H1 (cell line): ENCODE measurements at regions not wholly inside any gene's neighbourhood (a gene's known extent, or its start where the extent isn't known, plus 50 kb on each side); places are given as distances from the start of the nearest gene placed in this dataset.

Experiments
- SIRT6 ChIP-seq: IDR thresholded peaks from one replicate; pipeline ENCODE4 v1.7.1; 2012; ENCODE audit warnings: low read length, inconsistent platforms
- TF ChIP-seq, protein P1 (sequence below): fragments of 300-600 bp; sonication (generic); IDR thresholded peaks from 2 replicates; pipeline ENCODE4 v1.7.1; 2012; ENCODE audit warnings: low read length, moderate library complexity, mild to moderate bottlenecking, inconsistent platforms; ENCODE audit not compliant: insufficient replicate concordance

DNA sequence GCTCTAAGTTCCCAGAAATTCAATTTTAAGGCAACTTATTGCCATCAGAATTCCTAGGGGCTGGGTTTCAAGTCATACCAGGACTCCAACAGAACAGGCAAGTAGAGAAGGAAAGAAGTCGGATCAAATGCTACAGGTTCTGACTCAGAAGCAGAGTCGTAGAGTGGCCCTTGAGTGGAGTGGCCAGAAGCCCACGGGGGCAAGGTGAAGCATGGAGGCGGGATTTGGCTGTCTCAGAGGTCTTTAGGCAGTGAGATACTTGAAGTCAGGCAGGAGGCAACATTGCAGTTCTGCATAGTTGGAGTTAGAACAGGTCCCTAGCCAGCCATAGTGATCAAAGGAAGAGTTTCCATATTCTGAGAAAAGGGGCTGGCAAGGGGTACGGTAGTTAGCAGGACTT, 111.6 kb downstream of the NHLRC3 start (continued):
- TF ChIP-seq, protein P1, sequence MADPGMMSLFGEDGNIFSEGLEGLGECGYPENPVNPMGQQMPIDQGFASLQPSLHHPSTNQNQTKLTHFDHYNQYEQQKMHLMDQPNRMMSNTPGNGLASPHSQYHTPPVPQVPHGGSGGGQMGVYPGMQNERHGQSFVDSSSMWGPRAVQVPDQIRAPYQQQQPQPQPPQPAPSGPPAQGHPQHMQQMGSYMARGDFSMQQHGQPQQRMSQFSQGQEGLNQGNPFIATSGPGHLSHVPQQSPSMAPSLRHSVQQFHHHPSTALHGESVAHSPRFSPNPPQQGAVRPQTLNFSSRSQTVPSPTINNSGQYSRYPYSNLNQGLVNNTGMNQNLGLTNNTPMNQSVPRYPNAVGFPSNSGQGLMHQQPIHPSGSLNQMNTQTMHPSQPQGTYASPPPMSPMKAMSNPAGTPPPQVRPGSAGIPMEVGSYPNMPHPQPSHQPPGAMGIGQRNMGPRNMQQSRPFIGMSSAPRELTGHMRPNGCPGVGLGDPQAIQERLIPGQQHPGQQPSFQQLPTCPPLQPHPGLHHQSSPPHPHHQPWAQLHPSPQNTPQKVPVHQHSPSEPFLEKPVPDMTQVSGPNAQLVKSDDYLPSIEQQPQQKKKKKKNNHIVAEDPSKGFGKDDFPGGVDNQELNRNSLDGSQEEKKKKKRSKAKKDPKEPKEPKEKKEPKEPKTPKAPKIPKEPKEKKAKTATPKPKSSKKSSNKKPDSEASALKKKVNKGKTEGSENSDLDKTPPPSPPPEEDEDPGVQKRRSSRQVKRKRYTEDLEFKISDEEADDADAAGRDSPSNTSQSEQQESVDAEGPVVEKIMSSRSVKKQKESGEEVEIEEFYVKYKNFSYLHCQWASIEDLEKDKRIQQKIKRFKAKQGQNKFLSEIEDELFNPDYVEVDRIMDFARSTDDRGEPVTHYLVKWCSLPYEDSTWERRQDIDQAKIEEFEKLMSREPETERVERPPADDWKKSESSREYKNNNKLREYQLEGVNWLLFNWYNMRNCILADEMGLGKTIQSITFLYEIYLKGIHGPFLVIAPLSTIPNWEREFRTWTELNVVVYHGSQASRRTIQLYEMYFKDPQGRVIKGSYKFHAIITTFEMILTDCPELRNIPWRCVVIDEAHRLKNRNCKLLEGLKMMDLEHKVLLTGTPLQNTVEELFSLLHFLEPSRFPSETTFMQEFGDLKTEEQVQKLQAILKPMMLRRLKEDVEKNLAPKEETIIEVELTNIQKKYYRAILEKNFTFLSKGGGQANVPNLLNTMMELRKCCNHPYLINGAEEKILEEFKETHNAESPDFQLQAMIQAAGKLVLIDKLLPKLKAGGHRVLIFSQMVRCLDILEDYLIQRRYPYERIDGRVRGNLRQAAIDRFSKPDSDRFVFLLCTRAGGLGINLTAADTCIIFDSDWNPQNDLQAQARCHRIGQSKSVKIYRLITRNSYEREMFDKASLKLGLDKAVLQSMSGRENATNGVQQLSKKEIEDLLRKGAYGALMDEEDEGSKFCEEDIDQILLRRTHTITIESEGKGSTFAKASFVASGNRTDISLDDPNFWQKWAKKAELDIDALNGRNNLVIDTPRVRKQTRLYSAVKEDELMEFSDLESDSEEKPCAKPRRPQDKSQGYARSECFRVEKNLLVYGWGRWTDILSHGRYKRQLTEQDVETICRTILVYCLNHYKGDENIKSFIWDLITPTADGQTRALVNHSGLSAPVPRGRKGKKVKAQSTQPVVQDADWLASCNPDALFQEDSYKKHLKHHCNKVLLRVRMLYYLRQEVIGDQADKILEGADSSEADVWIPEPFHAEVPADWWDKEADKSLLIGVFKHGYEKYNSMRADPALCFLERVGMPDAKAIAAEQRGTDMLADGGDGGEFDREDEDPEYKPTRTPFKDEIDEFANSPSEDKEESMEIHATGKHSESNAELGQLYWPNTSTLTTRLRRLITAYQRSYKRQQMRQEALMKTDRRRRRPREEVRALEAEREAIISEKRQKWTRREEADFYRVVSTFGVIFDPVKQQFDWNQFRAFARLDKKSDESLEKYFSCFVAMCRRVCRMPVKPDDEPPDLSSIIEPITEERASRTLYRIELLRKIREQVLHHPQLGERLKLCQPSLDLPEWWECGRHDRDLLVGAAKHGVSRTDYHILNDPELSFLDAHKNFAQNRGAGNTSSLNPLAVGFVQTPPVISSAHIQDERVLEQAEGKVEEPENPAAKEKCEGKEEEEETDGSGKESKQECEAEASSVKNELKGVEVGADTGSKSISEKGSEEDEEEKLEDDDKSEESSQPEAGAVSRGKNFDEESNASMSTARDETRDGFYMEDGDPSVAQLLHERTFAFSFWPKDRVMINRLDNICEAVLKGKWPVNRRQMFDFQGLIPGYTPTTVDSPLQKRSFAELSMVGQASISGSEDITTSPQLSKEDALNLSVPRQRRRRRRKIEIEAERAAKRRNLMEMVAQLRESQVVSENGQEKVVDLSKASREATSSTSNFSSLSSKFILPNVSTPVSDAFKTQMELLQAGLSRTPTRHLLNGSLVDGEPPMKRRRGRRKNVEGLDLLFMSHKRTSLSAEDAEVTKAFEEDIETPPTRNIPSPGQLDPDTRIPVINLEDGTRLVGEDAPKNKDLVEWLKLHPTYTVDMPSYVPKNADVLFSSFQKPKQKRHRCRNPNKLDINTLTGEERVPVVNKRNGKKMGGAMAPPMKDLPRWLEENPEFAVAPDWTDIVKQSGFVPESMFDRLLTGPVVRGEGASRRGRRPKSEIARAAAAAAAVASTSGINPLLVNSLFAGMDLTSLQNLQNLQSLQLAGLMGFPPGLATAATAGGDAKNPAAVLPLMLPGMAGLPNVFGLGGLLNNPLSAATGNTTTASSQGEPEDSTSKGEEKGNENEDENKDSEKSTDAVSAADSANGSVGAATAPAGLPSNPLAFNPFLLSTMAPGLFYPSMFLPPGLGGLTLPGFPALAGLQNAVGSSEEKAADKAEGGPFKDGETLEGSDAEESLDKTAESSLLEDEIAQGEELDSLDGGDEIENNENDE: no peak
- TF ChIP-seq SIRT6: no peak
- TF ChIP-seq, all 59 proteins: peak for 0
